Fibroblast of lung (primary cell): ENCODE measurements at regions not wholly inside any gene's neighbourhood (a gene's known extent, or its start where the extent isn't known, plus 50 kb on each side); places are given as distances from the start of the nearest gene placed in this dataset.

Experiments
- DNase-seq, 2 donors: peaks; one replicate each; pipeline versions ENCODE4 v3.0.0 to v3.0.0-alpha.2; 2010; ENCODE audit warnings: low read depth in 2 of 2
- H2AFZ ChIP-seq: 2 replicates; pipeline ENCODE4 v1.5.1; 2012; ENCODE audit warnings: low read length, control low read depth, inconsistent platforms
- H3K27ac ChIP-seq: 2 replicates; pipeline ENCODE4 v1.5.1; 2011; ENCODE audit warnings: low read length, control low read depth; ENCODE audit not compliant: insufficient read depth
- H3K27me3 ChIP-seq: 2 replicates; pipeline ENCODE4 v1.5.1; 2011; ENCODE audit warnings: mild to moderate bottlenecking, low read length; ENCODE audit not compliant: control insufficient read depth, insufficient read depth
- H3K36me3 ChIP-seq: 2 replicates; pipeline ENCODE4 v1.5.1; 2011; ENCODE audit warnings: low read length; ENCODE audit not compliant: control insufficient read depth, insufficient read depth
- H3K4me1 ChIP-seq: 2 replicates; pipeline ENCODE4 v1.5.1; 2011; ENCODE audit warnings: low read length; ENCODE audit not compliant: control insufficient read depth, insufficient read depth; ENCODE audit errors: extremely low read depth
- H3K4me2 ChIP-seq: 2 replicates; pipeline ENCODE4 v1.5.1; 2011; ENCODE audit warnings: low read length, control low read depth; ENCODE audit not compliant: insufficient read depth; ENCODE audit errors: extremely low read depth
- H3K4me3 ChIP-seq, 4 experiments: fragments of 200-600 bp in 1 of 4; sonication (generic) in 1 of 4; replicated peaks in 1 of 4; 2 replicates each; pipeline ENCODE4 v1.5.1; 2011 to 2016; ENCODE audit warnings: low read length in 4 of 4, low read depth in 3 of 4, mild to moderate bottlenecking in 3 of 4, control low read depth in 2 of 4, inconsistent platforms in 1 of 4, mixed read lengths in 1 of 4; ENCODE audit not compliant: insufficient read depth in 1 of 4; ENCODE audit errors: control extremely low read depth in 1 of 4
- H3K79me2 ChIP-seq: 2 replicates; pipeline ENCODE4 v1.5.1; 2012; ENCODE audit warnings: mild to moderate bottlenecking, low read length, inconsistent platforms; ENCODE audit not compliant: control insufficient read depth, insufficient read depth
- H3K9ac ChIP-seq: 2 replicates; pipeline ENCODE4 v1.5.1; 2011; ENCODE audit warnings: mild to moderate bottlenecking, low read length, control low read depth; ENCODE audit not compliant: insufficient read depth
- H3K9me3 ChIP-seq: 2 replicates; pipeline ENCODE4 v1.5.1; 2012; ENCODE audit warnings: low read depth, low read length; ENCODE audit not compliant: control insufficient read depth, insufficient read depth
- H4K20me1 ChIP-seq: 2 replicates; pipeline ENCODE4 v1.5.1; 2011; ENCODE audit warnings: low read length; ENCODE audit not compliant: control insufficient read depth, insufficient read depth; ENCODE audit errors: extremely low read depth
- CTCF ChIP-seq, 2 donors: IDR thresholded peaks in 1 of 2; conservative IDR thresholded peaks in 1 of 2; 1 replicate in 1 of 2; 2 replicates in 1 of 2; pipeline ENCODE4 v1.5.1; 2011 to 2012; ENCODE audit warnings: low read length in 2 of 2, control low read depth in 1 of 2, inconsistent platforms in 1 of 2, low read depth in 1 of 2, mild to moderate bottlenecking in 1 of 2
- EZH2 ChIP-seq: IDR thresholded peaks from 2 replicates; pipeline ENCODE4 v1.5.1; 2012; ENCODE audit warnings: low read length, control low read depth, mild to moderate bottlenecking; ENCODE audit errors: missing control alignments

GRCh38 chr5:2569774-2570542, 181.5 kb downstream of the IRX2 start:
- H3K9me3 ChIP-seq, result no peaks in the 10 kb centered on the region
- no peaks in the 10 kb centered on the region for H3K79me2 ChIP-seq
- no peak overlapping the region for H3K9ac ChIP-seq
- no peaks in the 10 kb centered on the region for H3K4me1 ChIP-seq
- H2AFZ ChIP-seq, result no peak overlapping the region
- TF ChIP-seq CTCF (conservative IDR thresholded peaks at IDR 0.05 in 1 of 2, IDR thresholded peaks at IDR 0.05 in 1 of 2; ENCODE audit: low read depth in 1 of 2, low read length in 2 of 2) (no peak), EZH2 (no peak)
- H3K4me3 ChIP-seq, result no peak overlapping the region
- H3K36me3 ChIP-seq, result no peaks in the 10 kb centered on the region
- H3K4me2 ChIP-seq, result no peak overlapping the region
- H3K27me3 ChIP-seq, result no peaks in the 10 kb centered on the region
- DNase-seq, result no peak
- no peaks in the 10 kb centered on the region for H4K20me1 ChIP-seq
- no peak overlapping the region for H3K27ac ChIP-seq

GRCh38 chr5:2569176-2569575, 182.3 kb downstream of the IRX2 start:
- Histone ChIP-seq H3K4me2 (no peak overlapping the region), H3K9ac (no peak overlapping the region), H3K27me3 (no peaks in the 10 kb centered on the region), H2AFZ (no peak overlapping the region), H3K79me2 (no peaks in the 10 kb centered on the region), H3K36me3 (no peaks in the 10 kb centered on the region), H3K9me3 (no peaks in the 10 kb centered on the region), H4K20me1 (no peaks in the 10 kb centered on the region), H3K4me1 (no peaks in the 10 kb centered on the region), H3K4me3 (no peak overlapping the region), H3K27ac (no peak overlapping the region)
- TF ChIP-seq CTCF (conservative IDR thresholded peaks at IDR 0.05 in 1 of 2, IDR thresholded peaks at IDR 0.05 in 1 of 2; ENCODE audit: low read depth in 1 of 2, low read length in 2 of 2), result no peak
- no peak for TF ChIP-seq EZH2
- no peak for DNase-seq

- Histone ChIP-seq H3K4me1 (no peaks in the 10 kb centered on the region), H3K4me2 (no peak overlapping the region), H3K9me3 (no peaks in the 10 kb centered on the region), H3K79me2 (no peaks in the 10 kb centered on the region), H3K27me3 (no peaks in the 10 kb centered on the region), H2AFZ (no peak overlapping the region), H4K20me1 (no peaks in the 10 kb centered on the region), H3K9ac (no peak overlapping the region), H3K27ac (no peak overlapping the region), H3K36me3 (no peaks in the 10 kb centered on the region), H3K4me3 (no peak overlapping the region)
- DNase-seq, result peak in 1 of 2 donors; percentile 3
- no peak for TF ChIP-seq CTCF (conservative IDR thresholded peaks at IDR 0.05 in 1 of 2, IDR thresholded peaks at IDR 0.05 in 1 of 2; ENCODE audit: low read depth in 1 of 2, low read length in 2 of 2)
- TF ChIP-seq EZH2, result no peak
Measured at GRCh38 chr5:2566284-2566683, 185.2 kb downstream of the IRX2 start.
